H1 (cell line): ENCODE measurements at regions not wholly inside any gene's neighbourhood (a gene's known extent, or its start where the extent isn't known, plus 50 kb on each side); places are given as distances from the start of the nearest gene placed in this dataset.

Experiments
- CBX8 ChIP-seq: fragments of 300-800, 300-1000 bp; sonication (generic); IDR thresholded peaks from 2 replicates; pipeline ENCODE4 v1.7.1; 2016; ENCODE audit warnings: low read depth, low read length, borderline replicate concordance
- CEBPB ChIP-seq: IDR thresholded peaks from 2 replicates; pipeline ENCODE4 v1.6.1; 2012; ENCODE audit warnings: low read depth, low read length
- CHD7 ChIP-seq: fragments of 300-600 bp; sonication (generic); IDR thresholded peaks from 2 replicates; pipeline ENCODE4 v1.7.1; 2012; ENCODE audit warnings: low read length, moderate library complexity, mild to moderate bottlenecking, inconsistent platforms; ENCODE audit not compliant: insufficient replicate concordance
- KDM1A ChIP-seq: fragments of 200-600, 300-600 bp; sonication (generic); IDR thresholded peaks from 2 replicates; pipeline ENCODE4 v1.7.1; 2016; ENCODE audit warnings: mild to moderate bottlenecking, low read length, borderline replicate concordance
- RAD21 ChIP-seq, 2 experiments: IDR thresholded peaks in 1 of 2; conservative IDR thresholded peaks in 1 of 2; 2 replicates each; pipeline ENCODE4 v1.6.1; 2011; ENCODE audit warnings: low read depth in 2 of 2, low read length in 2 of 2, improper control_type of control experiment in 1 of 2, inconsistent platforms in 1 of 2, mild to moderate bottlenecking in 1 of 2, moderate library complexity in 1 of 2
- RFX5 ChIP-seq: IDR thresholded peaks from 2 replicates; pipeline ENCODE4 v1.6.1; 2011; ENCODE audit warnings: low read depth, low read length, improper control_type of control experiment, borderline replicate concordance
- RXRA ChIP-seq: IDR thresholded peaks from 2 replicates; pipeline ENCODE4 v1.6.1; 2011; ENCODE audit warnings: low read depth, mild to moderate bottlenecking, low read length, moderate library complexity; ENCODE audit not compliant: insufficient read depth
- TEAD4 ChIP-seq: IDR thresholded peaks from 2 replicates; pipeline ENCODE4 v1.6.1; 2012; ENCODE audit warnings: low read depth, low read length, inconsistent platforms, mixed read lengths
- YY1 ChIP-seq: IDR thresholded peaks from 2 replicates; pipeline ENCODE4 v1.6.1; 2011; ENCODE audit warnings: low read depth, mild to moderate bottlenecking, low read length

- TF ChIP-seq CHD7 (no peak), CEBPB (no peak), TEAD4 (no peak), RAD21 (IDR thresholded peaks at IDR 0.05 in 1 of 2, conservative IDR thresholded peaks at IDR 0.05 in 1 of 2; ENCODE audit: low read depth in 2 of 2, low read length in 2 of 2) (no peak), KDM1A (no peak), RXRA (no peak), CBX8 (no peak), RFX5 (no peak), YY1 (no peak)
Measured at GRCh38 chr4:127417885-127418535, 214.7 kb upstream of the INTU start (continued).
